ENCODE measurements at regions not wholly inside any gene's neighbourhood (a gene's known extent, or its start where the extent isn't known, plus 50 kb on each side); places are given as distances from the start of the nearest gene placed in this dataset.

- DNase-seq (ENCODE audit: low spot score): no peak
These were observed 1666.9 kb upstream of the WWC1 start for GRCh38 chr5:166624573-166624972.

- no peak for DNase-seq (ENCODE audit: low spot score)
These were observed 1666.1 kb upstream of the WWC1 start for GRCh38 chr5:166625210-166625865.

- no peak for DNase-seq (ENCODE audit: low spot score)
These were observed 1654.2 kb upstream of the WWC1 start for GRCh38 chr5:166637295-166637694.

- DNase-seq (ENCODE audit: low spot score): no peak
These were observed 1652.3 kb upstream of the WWC1 start for GRCh38 chr5:166639151-166639550.

GRCh38 chr5:166640136-166640535, 1651.3 kb upstream of the WWC1 start:
- DNase-seq (ENCODE audit: low spot score): peak; percentile 42

- no peak for DNase-seq (ENCODE audit: low spot score)
These were observed 1642.7 kb upstream of the WWC1 start for GRCh38 chr5:166648736-166649135.

- DNase-seq (ENCODE audit: low spot score): no peak
These were observed 1641.8 kb upstream of the WWC1 start for GRCh38 chr5:166649676-166650075.

- no peak for DNase-seq (ENCODE audit: low spot score)
These were observed 1640.2 kb upstream of the WWC1 start for GRCh38 chr5:166651234-166651633.

- DNase-seq (ENCODE audit: low spot score): no peak
These were observed 1619.6 kb upstream of the WWC1 start for GRCh38 chr5:166671811-166672210.

GRCh38 chr5:166672431-166672830, 1619.0 kb upstream of the WWC1 start:
- DNase-seq (ENCODE audit: low spot score): no peak

- DNase-seq (ENCODE audit: low spot score): no peak
These were observed 1613.6 kb upstream of the WWC1 start for GRCh38 chr5:166677891-166678290.

- no peak for DNase-seq (ENCODE audit: low spot score)
These were observed 1612.1 kb upstream of the WWC1 start for GRCh38 chr5:166679331-166679730.

GRCh38 chr5:166695326-166695725, 1596.1 kb upstream of the WWC1 start:
- no peak for DNase-seq (ENCODE audit: low spot score)

- no peak for DNase-seq (ENCODE audit: low spot score)
These were observed 1583.2 kb upstream of the WWC1 start for GRCh38 chr5:166708291-166708690.

- no peak for DNase-seq (ENCODE audit: low spot score)
These were observed 1581.8 kb upstream of the WWC1 start for GRCh38 chr5:166709691-166710090.

- DNase-seq (ENCODE audit: low spot score): no peak
These were observed 1581.2 kb upstream of the WWC1 start for GRCh38 chr5:166710271-166710670.

- DNase-seq (ENCODE audit: low spot score): no peak
These were observed 1578.8 kb upstream of the WWC1 start for GRCh38 chr5:166712447-166713185.

GRCh38 chr5:166713295-166713694, 1578.2 kb upstream of the WWC1 start:
- no peak for DNase-seq (ENCODE audit: low spot score)

GRCh38 chr5:166716856-166717492, 1574.5 kb upstream of the WWC1 start:
- DNase-seq (ENCODE audit: low spot score): no peak

GRCh38 chr5:166719991-166720390, 1571.5 kb upstream of the WWC1 start:
- no peak for DNase-seq (ENCODE audit: low spot score)

GRCh38 chr5:166722939-166723338, 1568.5 kb upstream of the WWC1 start:
- DNase-seq (ENCODE audit: low spot score): peak; percentile 79

- no peak for DNase-seq (ENCODE audit: low spot score)
These were observed 1567.2 kb upstream of the WWC1 start for GRCh38 chr5:166724284-166724683.

GRCh38 chr5:166725593-166725992, 1565.9 kb upstream of the WWC1 start:
- no peak for DNase-seq (ENCODE audit: low spot score)

Measured in RKO (cell line).